Smooth muscle cell (in vitro differentiated cells): ENCODE measurements at regions not wholly inside any gene's neighbourhood (a gene's known extent, or its start where the extent isn't known, plus 50 kb on each side); places are given as distances from the start of the nearest gene placed in this dataset.

Experiments used
- DNase-seq: peaks from one replicate; lab custom pipeline; 2025; ENCODE audit not compliant: unreplicated experiment; lab: John Stamatoyannopoulos, UW
- H2AFZ ChIP-seq: fragments of 200-600 bp; sonication (generic); 2 replicates; pipeline ENCODE4 v1.6.0; 2016; ENCODE audit warnings: antibody characterized with exemption, low read depth, mild to moderate bottlenecking
- H3F3A ChIP-seq: fragments of 200-600 bp; sonication (generic); 2 replicates; pipeline ENCODE4 v1.6.0; 2017; ENCODE audit warnings: antibody characterized with exemption, low read depth
- H3K27ac ChIP-seq: fragments of 200-600 bp; sonication (generic); 2 replicates; pipeline ENCODE4 v1.5.1; 2016; ENCODE audit warnings: low read depth, mild to moderate bottlenecking
- H3K27me3 ChIP-seq: fragments of 200-600 bp; sonication (generic); 2 replicates; pipeline ENCODE4 v1.6.1; 2016; ENCODE audit warnings: low read depth, mild to moderate bottlenecking
- H3K36me3 ChIP-seq: fragments of 200-600 bp; sonication (generic); 2 replicates; pipeline ENCODE4 v1.5.1; 2016; ENCODE audit warnings: low read depth
- H3K4me1 ChIP-seq: fragments of 200-600 bp; sonication (generic); 2 replicates; pipeline ENCODE4 v1.5.1; 2016; ENCODE audit warnings: low read depth
- H3K4me2 ChIP-seq: fragments of 200-600 bp; sonication (generic); 2 replicates; pipeline ENCODE4 v1.6.0; 2016; ENCODE audit warnings: mild to moderate bottlenecking
- H3K4me3 ChIP-seq: fragments of 200-600 bp; sonication (generic); 2 replicates; pipeline ENCODE4 v1.5.1; 2016; ENCODE audit warnings: mild to moderate bottlenecking
- H3K79me2 ChIP-seq: fragments of 200-600 bp; sonication (generic); 2 replicates; pipeline ENCODE4 v1.6.0; 2016; ENCODE audit warnings: low read depth, mild to moderate bottlenecking
- H3K9ac ChIP-seq: fragments of 200-600 bp; sonication (generic); 2 replicates; pipeline ENCODE4 v1.6.0; 2016; ENCODE audit warnings: low read depth
- H3K9me3 ChIP-seq: fragments of 200-600 bp; sonication (generic); replicated peaks from 2 replicates; pipeline ENCODE4 v1.5.1; 2016; ENCODE audit warnings: low read depth
- H4K20me1 ChIP-seq: fragments of 200-600 bp; sonication (generic); 2 replicates; pipeline ENCODE4 v1.6.0; 2016; ENCODE audit warnings: low read depth
- WGBS: methylation state at CpG from one replicate; pipeline ENCODE4 v1.1.7; 2016; ENCODE audit warnings: low lambda C conversion rate; 5-methylcytosine and 5-hydroxymethylcytosine counted together
- TF ChIP-seq, protein P1 (sequence below): fragments of 200-600 bp; sonication (generic); IDR thresholded peaks from 2 replicates; pipeline ENCODE4 v1.5.1; 2017; ENCODE audit warnings: borderline replicate concordance, mild to moderate bottlenecking, antibody characterized with exemption; ENCODE audit not compliant: insufficient read depth, poor library complexity, severe bottlenecking

DNA sequence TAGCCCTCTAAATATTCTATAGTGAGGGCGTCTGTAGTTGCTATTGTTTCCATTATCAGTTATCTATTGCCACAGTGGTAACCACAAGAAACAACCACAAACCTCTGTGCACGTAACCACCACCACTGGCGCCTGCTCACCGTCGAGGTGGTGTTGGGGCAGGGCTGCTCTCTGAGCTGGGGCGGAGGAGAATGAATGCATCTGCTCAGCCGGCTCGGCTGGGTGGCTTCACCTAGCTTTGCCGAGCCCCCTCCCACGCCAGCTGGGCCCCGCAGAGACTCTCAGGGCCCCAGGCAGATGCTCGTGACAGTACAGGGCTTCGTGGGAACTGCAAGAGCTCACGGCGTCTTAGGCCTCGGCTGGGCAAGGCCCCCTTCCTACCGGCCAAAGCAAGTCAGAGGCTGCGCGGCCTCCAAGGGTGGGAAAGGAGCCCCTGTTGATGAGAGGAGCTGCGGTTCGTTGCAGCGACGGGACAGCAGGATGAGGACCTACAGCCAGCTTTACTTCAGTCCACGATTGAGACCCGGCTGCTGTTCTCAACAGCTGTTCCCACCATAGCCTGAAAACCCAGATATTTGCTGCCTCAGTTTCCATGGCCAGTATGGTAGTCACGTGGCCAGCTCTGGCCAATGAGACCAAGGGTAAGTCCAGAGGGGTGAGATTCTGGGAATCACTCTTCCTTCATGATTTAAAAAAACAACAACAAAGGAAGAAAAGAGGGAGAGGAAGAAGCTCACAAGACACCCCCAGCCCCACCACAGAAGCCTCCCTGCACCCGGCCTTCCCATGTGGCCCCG, 120.2 kb upstream of the AFDN start:
- H3K27me3 ChIP-seq: no peaks in the 10 kb centered on the region
- no peak overlapping the region for H3K27ac ChIP-seq
- no peaks in the 10 kb centered on the region for H3K79me2 ChIP-seq
- H3K9me3 ChIP-seq: no peaks in the 10 kb centered on the region
- no peaks in the 10 kb centered on the region for H3F3A ChIP-seq
- no peak overlapping the region for H2AFZ ChIP-seq
- H3K36me3 ChIP-seq: no peaks in the 10 kb centered on the region
- 85% methylated on average over 28 of the region's 28 CpGs for WGBS
- no peak overlapping the region for H3K4me2 ChIP-seq
- DNase-seq: no peak
- no peak overlapping the region for H3K4me3 ChIP-seq
- TF ChIP-seq, protein P1, sequence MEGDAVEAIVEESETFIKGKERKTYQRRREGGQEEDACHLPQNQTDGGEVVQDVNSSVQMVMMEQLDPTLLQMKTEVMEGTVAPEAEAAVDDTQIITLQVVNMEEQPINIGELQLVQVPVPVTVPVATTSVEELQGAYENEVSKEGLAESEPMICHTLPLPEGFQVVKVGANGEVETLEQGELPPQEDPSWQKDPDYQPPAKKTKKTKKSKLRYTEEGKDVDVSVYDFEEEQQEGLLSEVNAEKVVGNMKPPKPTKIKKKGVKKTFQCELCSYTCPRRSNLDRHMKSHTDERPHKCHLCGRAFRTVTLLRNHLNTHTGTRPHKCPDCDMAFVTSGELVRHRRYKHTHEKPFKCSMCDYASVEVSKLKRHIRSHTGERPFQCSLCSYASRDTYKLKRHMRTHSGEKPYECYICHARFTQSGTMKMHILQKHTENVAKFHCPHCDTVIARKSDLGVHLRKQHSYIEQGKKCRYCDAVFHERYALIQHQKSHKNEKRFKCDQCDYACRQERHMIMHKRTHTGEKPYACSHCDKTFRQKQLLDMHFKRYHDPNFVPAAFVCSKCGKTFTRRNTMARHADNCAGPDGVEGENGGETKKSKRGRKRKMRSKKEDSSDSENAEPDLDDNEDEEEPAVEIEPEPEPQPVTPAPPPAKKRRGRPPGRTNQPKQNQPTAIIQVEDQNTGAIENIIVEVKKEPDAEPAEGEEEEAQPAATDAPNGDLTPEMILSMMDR: no peak
- H3K9ac ChIP-seq: no peak overlapping the region
- no peaks in the 10 kb centered on the region for H4K20me1 ChIP-seq
- no peaks in the 10 kb centered on the region for H3K4me1 ChIP-seq

DNA sequence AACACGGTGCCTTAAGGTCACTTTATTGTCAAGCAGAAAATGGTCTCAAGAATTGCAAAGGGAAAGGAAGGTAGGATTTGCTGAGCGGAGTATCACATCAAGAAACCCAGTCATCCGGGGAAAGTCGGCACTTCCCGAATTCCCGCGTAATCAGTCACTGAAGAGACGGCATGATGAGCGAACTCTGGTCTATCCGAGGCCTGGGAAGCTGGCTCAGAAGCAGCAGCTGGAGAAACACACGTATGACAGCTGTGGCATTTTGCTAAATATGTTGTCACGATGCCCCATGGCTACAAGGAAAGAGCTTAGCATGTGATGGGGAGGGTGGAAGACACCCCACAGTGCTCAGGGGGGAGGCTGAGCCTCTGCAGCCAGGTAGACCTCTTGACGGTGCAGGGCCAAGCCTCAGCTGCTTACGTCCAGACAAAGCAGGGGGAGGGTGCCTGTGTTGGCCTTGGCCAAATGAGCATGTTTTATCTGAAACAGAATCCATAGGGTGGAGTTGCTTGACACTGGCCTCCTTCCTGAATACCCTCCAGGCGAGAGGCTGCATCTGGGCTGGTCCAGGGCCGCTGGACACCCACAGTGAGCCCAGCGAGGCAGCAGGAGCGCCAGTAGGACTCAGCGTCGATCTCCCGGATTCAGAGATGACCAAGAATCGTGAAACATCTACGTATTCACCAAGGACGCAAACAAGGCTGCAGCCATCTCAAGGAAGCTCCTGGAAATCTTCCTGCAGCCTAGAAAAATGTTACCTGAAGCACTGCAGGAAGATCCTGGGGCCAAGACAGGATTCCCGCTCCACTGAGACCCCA, 118.8 kb upstream of the AFDN start:
- H3F3A ChIP-seq: no peaks in the 10 kb centered on the region
- WGBS: 85% methylated on average over 25 of the region's 25 CpGs
- H3K36me3 ChIP-seq: no peaks in the 10 kb centered on the region
- no peaks in the 10 kb centered on the region for H3K27me3 ChIP-seq
- H4K20me1 ChIP-seq: no peaks in the 10 kb centered on the region
- H3K9ac ChIP-seq: no peak overlapping the region
- H3K9me3 ChIP-seq: no peaks in the 10 kb centered on the region
- TF ChIP-seq, protein P1: no peak
- H3K27ac ChIP-seq: no peak overlapping the region
- H3K4me1 ChIP-seq: no peaks in the 10 kb centered on the region
- H2AFZ ChIP-seq: no peak overlapping the region
- H3K79me2 ChIP-seq: no peaks in the 10 kb centered on the region
- no peak overlapping the region for H3K4me2 ChIP-seq
- no peak overlapping the region for H3K4me3 ChIP-seq
- DNase-seq: no peak

DNA sequence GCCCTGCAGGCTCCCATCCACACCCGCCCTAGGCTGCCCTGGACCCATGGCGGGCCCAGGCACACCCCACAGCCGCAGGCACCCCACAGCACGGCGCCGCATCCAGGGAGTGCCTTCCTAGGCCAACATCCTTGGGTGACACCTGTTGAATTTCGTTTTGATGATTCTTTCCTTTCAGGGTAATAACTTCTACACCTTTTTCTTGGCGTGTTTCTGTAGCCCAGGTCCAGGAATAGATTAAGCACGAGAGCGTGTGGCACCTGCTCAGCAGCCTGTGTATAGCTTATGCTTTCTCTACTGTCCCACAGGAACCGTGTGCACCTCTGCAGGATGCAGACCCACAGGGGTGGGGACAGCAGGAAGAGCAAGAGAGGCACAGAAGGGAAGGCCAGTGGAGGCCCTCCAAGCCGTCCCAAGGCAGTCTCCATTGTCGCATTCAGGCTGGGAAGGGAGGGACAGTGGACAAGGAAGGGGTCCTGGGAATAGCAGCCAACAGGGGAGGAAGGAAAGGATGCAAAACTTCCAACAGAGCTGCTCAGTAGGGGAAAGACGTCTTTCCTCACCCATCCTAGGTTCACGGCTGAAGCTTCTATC, 118.1 kb upstream of the AFDN start:
- H2AFZ ChIP-seq: no peak overlapping the region
- no peaks in the 10 kb centered on the region for H3K79me2 ChIP-seq
- H3K4me3 ChIP-seq: no peak overlapping the region
- DNase-seq: no peak
- no peak overlapping the region for H3K27ac ChIP-seq
- H3K9me3 ChIP-seq: no peaks in the 10 kb centered on the region
- no peak overlapping the region for H3K9ac ChIP-seq
- H3K36me3 ChIP-seq: no peaks in the 10 kb centered on the region
- WGBS: 96% methylated on average over 15 of the region's 15 CpGs
- no peaks in the 10 kb centered on the region for H3F3A ChIP-seq
- H3K27me3 ChIP-seq: no peaks in the 10 kb centered on the region
- TF ChIP-seq, protein P1: no peak
- H3K4me1 ChIP-seq: no peaks in the 10 kb centered on the region
- no peak overlapping the region for H3K4me2 ChIP-seq
- no peaks in the 10 kb centered on the region for H4K20me1 ChIP-seq
